ENCODE measurements at regions not wholly inside any gene's neighbourhood (a gene's known extent, or its start where the extent isn't known, plus 50 kb on each side); places are given as distances from the start of the nearest gene placed in this dataset.
"Not testable (repeated sequence)": the region's sequence is repeated elsewhere in the genome, so short reads cannot be mapped to it uniquely, and the experiment has no call there.

DNA sequence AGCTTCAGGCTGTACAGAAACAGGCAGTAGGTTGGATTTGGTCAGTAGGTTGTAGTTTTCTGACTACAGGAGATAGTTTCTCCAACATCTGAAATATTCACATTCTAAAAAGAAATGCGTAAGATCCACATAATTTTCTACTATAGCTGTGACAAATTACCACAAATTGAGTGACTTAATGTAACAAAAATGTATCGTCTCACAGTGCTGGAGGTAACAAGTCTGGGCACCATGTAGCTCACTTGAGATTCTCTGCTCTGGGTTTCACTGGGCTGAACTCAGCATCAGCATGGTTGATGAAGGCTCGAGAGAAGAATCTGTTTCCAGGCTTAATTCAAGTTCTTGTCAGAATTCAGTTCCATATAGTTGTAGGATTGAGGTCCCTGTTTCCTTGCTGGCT lies 350.9 kb upstream of the CCDC179 start:
- no peak for DNase-seq (ENCODE audit: extremely low read depth, low read depth)
- TF ChIP-seq, protein P1, sequence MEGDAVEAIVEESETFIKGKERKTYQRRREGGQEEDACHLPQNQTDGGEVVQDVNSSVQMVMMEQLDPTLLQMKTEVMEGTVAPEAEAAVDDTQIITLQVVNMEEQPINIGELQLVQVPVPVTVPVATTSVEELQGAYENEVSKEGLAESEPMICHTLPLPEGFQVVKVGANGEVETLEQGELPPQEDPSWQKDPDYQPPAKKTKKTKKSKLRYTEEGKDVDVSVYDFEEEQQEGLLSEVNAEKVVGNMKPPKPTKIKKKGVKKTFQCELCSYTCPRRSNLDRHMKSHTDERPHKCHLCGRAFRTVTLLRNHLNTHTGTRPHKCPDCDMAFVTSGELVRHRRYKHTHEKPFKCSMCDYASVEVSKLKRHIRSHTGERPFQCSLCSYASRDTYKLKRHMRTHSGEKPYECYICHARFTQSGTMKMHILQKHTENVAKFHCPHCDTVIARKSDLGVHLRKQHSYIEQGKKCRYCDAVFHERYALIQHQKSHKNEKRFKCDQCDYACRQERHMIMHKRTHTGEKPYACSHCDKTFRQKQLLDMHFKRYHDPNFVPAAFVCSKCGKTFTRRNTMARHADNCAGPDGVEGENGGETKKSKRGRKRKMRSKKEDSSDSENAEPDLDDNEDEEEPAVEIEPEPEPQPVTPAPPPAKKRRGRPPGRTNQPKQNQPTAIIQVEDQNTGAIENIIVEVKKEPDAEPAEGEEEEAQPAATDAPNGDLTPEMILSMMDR (IDR thresholded peaks at IDR 0.05; ENCODE audit: low read depth, low read length, missing control alignments): no peak
- no peak overlapping the region for H3K4me3 ChIP-seq (replicated peaks; ENCODE audit: low read depth, low read length)

DNA sequence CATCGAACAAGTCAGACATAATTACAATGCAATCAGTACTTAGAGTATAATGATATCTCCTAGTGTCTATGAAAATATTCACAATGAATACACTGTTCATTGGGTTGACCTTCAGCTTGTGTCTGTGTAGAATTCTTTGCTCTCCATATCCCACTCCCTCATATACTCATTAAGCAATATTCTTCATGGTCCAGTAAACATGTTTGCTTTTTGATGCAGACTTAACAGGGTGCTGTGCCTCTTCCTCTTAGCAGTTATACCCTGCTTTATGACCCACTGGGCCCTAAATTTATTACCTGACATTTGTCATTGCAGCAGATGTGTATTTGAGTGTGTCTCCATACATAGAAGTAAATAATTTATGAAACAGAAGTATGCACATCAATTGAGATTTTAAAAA lies 352.5 kb upstream of the CCDC179 start:
- no peak for DNase-seq (ENCODE audit: extremely low read depth, low read depth)
- H3K4me3 ChIP-seq (replicated peaks; ENCODE audit: low read depth, low read length): no peak overlapping the region
- TF ChIP-seq, protein P1 (IDR thresholded peaks at IDR 0.05; ENCODE audit: low read depth, low read length, missing control alignments): no peak

DNA sequence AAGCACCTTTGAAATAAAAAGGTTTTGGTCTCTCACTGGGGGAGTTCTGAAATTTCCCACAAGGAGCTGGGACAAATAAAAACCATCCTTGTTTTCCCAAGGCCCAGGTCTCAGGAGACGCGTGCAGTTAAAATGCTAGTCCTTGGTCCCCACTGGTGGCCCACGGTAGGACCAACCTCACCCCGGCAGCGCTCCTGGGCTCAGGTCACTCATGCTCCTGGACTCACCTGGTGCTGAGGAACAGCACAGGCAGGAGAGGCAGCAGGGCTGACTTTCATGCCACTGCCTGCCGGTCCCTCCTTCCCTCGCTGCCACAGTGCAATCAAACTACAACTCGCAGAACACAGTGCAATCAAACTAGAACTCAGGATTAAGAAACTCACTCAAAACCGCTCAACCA lies 356.8 kb upstream of the CCDC179 start:
- no peak for DNase-seq (ENCODE audit: extremely low read depth, low read depth)
- TF ChIP-seq, protein P1 (IDR thresholded peaks at IDR 0.05; ENCODE audit: low read depth, low read length, missing control alignments): no peak
- no peak overlapping the region for H3K4me3 ChIP-seq (replicated peaks; ENCODE audit: low read depth, low read length)

DNA sequence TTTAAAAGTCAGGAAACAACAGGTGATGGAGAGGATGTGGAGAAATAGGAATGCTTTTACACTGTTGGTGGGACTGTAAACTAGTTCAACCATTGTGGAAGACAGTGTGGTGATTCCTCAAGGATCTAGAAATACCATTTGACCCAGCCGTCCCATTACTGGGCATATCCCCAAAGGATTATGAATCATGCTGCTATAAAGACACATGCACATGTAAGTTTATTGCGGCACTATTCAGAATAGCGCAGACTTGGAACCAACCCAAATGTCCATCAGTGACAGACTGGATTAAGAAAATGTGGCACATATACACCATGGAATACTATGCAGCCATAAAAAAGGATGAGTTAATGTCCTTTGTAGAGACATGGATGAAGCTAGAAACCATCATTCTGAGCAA lies 359.8 kb upstream of the CCDC179 start:
- H3K4me3 ChIP-seq (replicated peaks; ENCODE audit: low read depth, low read length); DNase-seq (ENCODE audit: extremely low read depth, low read depth): not testable (repeated sequence)

DNA sequence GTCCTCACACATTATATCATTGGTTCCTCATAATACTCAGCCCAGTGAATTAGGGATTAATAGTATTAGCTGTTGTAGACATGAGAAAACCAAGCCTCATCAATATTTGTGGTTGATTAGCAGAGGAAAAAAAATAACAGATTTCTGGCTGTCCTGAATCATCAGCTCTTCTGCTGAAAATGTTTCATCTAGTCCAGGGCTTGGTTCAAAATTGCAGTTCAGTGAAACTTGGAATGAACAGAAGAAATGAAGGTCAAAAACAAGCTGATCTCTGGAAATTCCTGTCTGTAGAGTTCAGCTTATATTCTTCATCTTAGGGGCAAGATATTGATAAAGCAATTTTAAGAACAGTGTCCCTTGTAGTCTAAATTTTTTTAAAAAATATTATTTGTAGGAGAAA lies 361.1 kb upstream of the CCDC179 start:
- TF ChIP-seq, protein P1 (IDR thresholded peaks at IDR 0.05; ENCODE audit: low read depth, low read length, missing control alignments): no peak
- H3K4me3 ChIP-seq (replicated peaks; ENCODE audit: low read depth, low read length): no peak overlapping the region
- DNase-seq (ENCODE audit: extremely low read depth, low read depth): no peak

DNA sequence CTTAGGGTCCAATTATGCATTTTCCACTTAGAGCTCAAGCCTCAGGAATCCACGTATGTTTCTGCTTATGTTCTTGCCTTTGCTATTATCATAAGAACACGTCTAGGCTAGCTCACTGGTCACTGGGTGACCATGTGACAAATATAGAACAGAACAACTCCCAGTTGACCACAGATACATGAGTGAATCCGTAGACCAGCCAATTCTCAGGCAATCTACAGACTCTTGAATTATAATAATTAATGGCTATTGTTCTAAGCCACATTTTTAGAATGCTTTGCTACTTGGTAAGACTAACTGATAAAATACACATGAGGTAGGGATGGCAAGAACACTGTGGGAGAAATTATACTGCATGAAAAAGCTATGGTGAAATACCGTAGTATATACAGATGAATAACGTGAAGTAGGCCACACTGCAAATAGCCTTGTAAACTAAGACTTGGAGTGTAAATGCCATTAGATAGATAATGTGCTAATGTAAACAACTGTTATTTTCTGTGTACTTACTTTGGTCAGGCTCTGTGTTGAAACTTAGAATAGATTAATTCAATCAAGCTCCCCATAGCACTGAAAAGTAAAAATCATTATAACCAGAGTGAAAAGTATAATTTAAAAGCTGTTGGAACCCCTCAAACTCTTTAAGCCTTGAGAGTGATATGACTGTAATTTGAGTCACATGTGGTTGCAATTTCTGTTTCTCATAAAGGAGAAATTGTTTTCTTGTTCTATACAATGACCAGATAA lies 366.2 kb upstream of the CCDC179 start:
- TF ChIP-seq, protein P1 (IDR thresholded peaks at IDR 0.05; ENCODE audit: low read depth, low read length, missing control alignments): no peak

DNA sequence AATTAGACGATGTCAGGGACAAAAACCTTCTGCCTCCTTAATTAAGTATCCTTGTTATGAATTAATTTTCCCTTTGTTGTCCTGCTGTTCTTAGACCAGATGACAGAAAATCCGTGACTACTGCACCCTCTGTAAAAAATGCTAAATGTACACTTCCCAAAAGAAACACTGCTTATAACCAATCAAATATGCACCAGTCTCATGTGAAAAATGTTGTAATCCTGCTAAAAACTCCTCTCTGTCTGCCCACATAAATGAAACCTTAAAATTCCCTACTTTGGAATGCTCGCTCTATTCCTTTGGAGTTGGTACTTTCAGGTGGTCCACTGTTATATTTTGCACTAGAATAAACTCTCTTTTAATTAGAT lies 366.8 kb upstream of the CCDC179 start:
- TF ChIP-seq, protein P1 (IDR thresholded peaks at IDR 0.05; ENCODE audit: low read depth, low read length, missing control alignments): no peak
- no peak for DNase-seq (ENCODE audit: extremely low read depth, low read depth)
- H3K4me3 ChIP-seq (replicated peaks; ENCODE audit: low read depth, low read length): no peak overlapping the region

More for the DNA sequence above, 366.2 kb upstream of the CCDC179 start:
- peak; percentile 24 for DNase-seq (ENCODE audit: extremely low read depth, low read depth)
- H3K4me3 ChIP-seq (replicated peaks; ENCODE audit: low read depth, low read length): no peak overlapping the region

Data from HFF-Myc (cell line).